ENCODE measurements at regions not wholly inside any gene's neighbourhood (a gene's known extent, or its start where the extent isn't known, plus 50 kb on each side); places are given as distances from the start of the nearest gene placed in this dataset.

GRCh38 chr18:42229211-42230210, 274.5 kb downstream of the PIK3C3 start:
- Histone ChIP-seq H3K27me3 (ENCODE audit: insufficient read depth) (no peaks in the 10 kb centered on the region), H3F3A (replicated peaks; ENCODE audit: insufficient read depth) (no peaks in the 10 kb centered on the region), H3K4me3 (ENCODE audit: low read depth in 2 of 2, low read length in 1 of 2) (no peak overlapping the region), H3K9me3 (no peaks in the 10 kb centered on the region), H3K79me2 (ENCODE audit: insufficient read depth) (no peaks in the 10 kb centered on the region), H3K9ac (no peak overlapping the region), H3K36me3 (replicated peaks in 1 of 2; ENCODE audit: control insufficient read depth in 1 of 2, insufficient read depth in 2 of 2, low read length in 1 of 2) (no peaks in the 10 kb centered on the region), H2AFZ (ENCODE audit: low read depth) (no peak overlapping the region), H3K4me2 (no peak overlapping the region), H4K20me1 (ENCODE audit: insufficient read depth) (no peaks in the 10 kb centered on the region), H3K9me2 (no peaks in the 10 kb centered on the region), H3K27ac (ENCODE audit: low read depth in 2 of 2, low read length in 1 of 2) (no peak overlapping the region), H3K4me1 (ENCODE audit: control insufficient read depth in 1 of 2, insufficient read depth in 2 of 2, low read depth in 1 of 2, low read length in 1 of 2) (no peaks in the 10 kb centered on the region)
- no peak for DNase-seq
- CTCF ChIA-PET: interaction anchor here (1.1 kb wide), 1 partner anchor 14 kb away, joined by 3 read pairs; no protein-coding TSS in a partner anchor
- no peak for TF ChIP-seq JUND (IDR thresholded peaks at IDR 0.05)
- no peak for TF ChIP-seq NRF1 (IDR thresholded peaks at IDR 0.05; ENCODE audit: low read depth, low read length)
- no peak for TF ChIP-seq IRF3 (IDR thresholded peaks at IDR 0.05; ENCODE audit: low read depth, low read length)
- no peak for TF ChIP-seq FOSL2 (IDR thresholded peaks at IDR 0.05; ENCODE audit: borderline replicate concordance, low read depth)
- WGBS (ENCODE audit: low lambda C conversion rate): 48% methylated on average over 2 of the region's 2 CpGs
- POLR2A ChIA-PET: no interaction called here

- Histone ChIP-seq H3K36me3 (replicated peaks in 1 of 2; ENCODE audit: control insufficient read depth in 1 of 2, insufficient read depth in 2 of 2, low read length in 1 of 2) (no peaks in the 10 kb centered on the region), H3K4me3 (ENCODE audit: low read depth in 2 of 2, low read length in 1 of 2) (no peak overlapping the region), H3F3A (replicated peaks; ENCODE audit: insufficient read depth) (no peaks in the 10 kb centered on the region), H4K20me1 (ENCODE audit: insufficient read depth) (no peaks in the 10 kb centered on the region), H3K4me2 (no peak overlapping the region), H3K4me1 (ENCODE audit: control insufficient read depth in 1 of 2, insufficient read depth in 2 of 2, low read depth in 1 of 2, low read length in 1 of 2) (no peaks in the 10 kb centered on the region), H3K27ac (ENCODE audit: low read depth in 2 of 2, low read length in 1 of 2) (no peak overlapping the region), H3K79me2 (ENCODE audit: insufficient read depth) (no peaks in the 10 kb centered on the region), H3K9ac (no peak overlapping the region), H2AFZ (ENCODE audit: low read depth) (no peak overlapping the region), H3K27me3 (ENCODE audit: insufficient read depth) (no peaks in the 10 kb centered on the region), H3K9me2 (no peaks in the 10 kb centered on the region), H3K9me3 (no peaks in the 10 kb centered on the region)
- DNase-seq: no peak
- ChIA-PET POLR2A (no interaction called here), CTCF (interaction anchor here (0.7 to 1.8 kb wide), 2 partner anchors 11 to 16 kb away, joined by 3 to 4 read pairs; no protein-coding TSS in a partner anchor)
- no peak for TF ChIP-seq EZH2phosphoT487 (IDR thresholded peaks at IDR 0.05; ENCODE audit: borderline replicate concordance, low read depth)
- no peak for TF ChIP-seq POLR2AphosphoS5 (IDR thresholded peaks at IDR 0.05; ENCODE audit: low read depth, low read length)
- TF ChIP-seq ELF1 (IDR thresholded peaks at IDR 0.05): no peak
- TF ChIP-seq TCF12 (IDR thresholded peaks at IDR 0.05): no peak
- no peak for TF ChIP-seq RCOR1 (IDR thresholded peaks at IDR 0.05; ENCODE audit: low read length)
- no peak for TF ChIP-seq SIN3A (IDR thresholded peaks at IDR 0.05; ENCODE audit: borderline replicate concordance, low read depth, low read length)
- TF ChIP-seq FOXJ3 (CRISPR knock-in tag; IDR thresholded peaks at IDR 0.05): no peak
- no peak for TF ChIP-seq RAD21 (IDR thresholded peaks at IDR 0.05; ENCODE audit: low read length)
- no peak for TF ChIP-seq CHD2 (IDR thresholded peaks at IDR 0.05; ENCODE audit: low read length, partially characterized antibody)
- no peak for TF ChIP-seq ZBTB33 (IDR thresholded peaks at IDR 0.05; ENCODE audit: borderline replicate concordance, low read depth)
- TF ChIP-seq MAX (IDR thresholded peaks at IDR 0.05; ENCODE audit: low read depth): no peak
- no peak for TF ChIP-seq YY1 (IDR thresholded peaks at IDR 0.05; ENCODE audit: low read depth)
- TF ChIP-seq NFIC (IDR thresholded peaks at IDR 0.05; ENCODE audit: borderline replicate concordance): no peak
- TF ChIP-seq MXI1 (IDR thresholded peaks at IDR 0.05; ENCODE audit: low read depth, low read length): no peak
- no peak for TF ChIP-seq SMC3 (IDR thresholded peaks at IDR 0.05; ENCODE audit: low read depth, low read length)
- TF ChIP-seq FOSL2 (IDR thresholded peaks at IDR 0.05; ENCODE audit: borderline replicate concordance, low read depth): no peak
- TF ChIP-seq EP300 (IDR thresholded peaks at IDR 0.05; ENCODE audit: borderline replicate concordance in 1 of 2, low read depth in 1 of 2, low read length in 1 of 2): no peak
- TF ChIP-seq GATA2 (CRISPR knock-in tag; IDR thresholded peaks at IDR 0.05): no peak
- WGBS (ENCODE audit: low lambda C conversion rate): 63% methylated on average over 2 of the region's 2 CpGs
Observed at GRCh38 chr18:42230636-42231035, 275.6 kb downstream of the PIK3C3 start.
